Suprapubic skin (tissue), 4 donors: ENCODE measurements at regions not wholly inside any gene's neighbourhood (a gene's known extent, or its start where the extent isn't known, plus 50 kb on each side); places are given as distances from the start of the nearest gene placed in this dataset.

Source experiments
- DNase-seq, 2 donors: peaks; one replicate each; pipeline ENCODE4 v3.0.0-alpha.2; 2019; ENCODE audit warnings: low spot score in 2 of 2
- H3K27ac ChIP-seq: fragments of 200-600 bp; sonication (generic); one replicate; pipeline ENCODE4 v1.5.1; 2019
- H3K27me3 ChIP-seq: fragments of 200-600 bp; sonication (generic); one replicate; pipeline ENCODE4 v1.5.1; 2019
- H3K36me3 ChIP-seq: fragments of 200-600 bp; sonication (generic); one replicate; pipeline ENCODE4 v1.5.1; 2019
- H3K4me1 ChIP-seq: fragments of 200-600 bp; sonication (generic); one replicate; pipeline ENCODE4 v1.5.1; 2019
- H3K4me3 ChIP-seq: fragments of 200-600 bp; sonication (generic); one replicate; pipeline ENCODE4 v1.5.1; 2019; ENCODE audit warnings: mild to moderate bottlenecking
- H3K9me3 ChIP-seq: fragments of 200-600 bp; sonication (generic); one replicate; pipeline ENCODE4 v1.5.1; 2019
- EP300 ChIP-seq: sonication (generic); formaldehyde crosslinking; IDR thresholded peaks from one replicate; pipeline ENCODE4 v1.6.1; 2017; ENCODE audit warnings: antibody characterized with exemption
- POLR2A ChIP-seq, 2 donors: fragments of 450-650 bp; IDR thresholded peaks; one replicate each; pipeline ENCODE4 v1.6.1; 2017; ENCODE audit warnings: antibody characterized with exemption in 2 of 2, mild to moderate bottlenecking in 2 of 2, moderate library complexity in 2 of 2
- POLR2AphosphoS5 ChIP-seq, 3 donors: sonication (generic); formaldehyde crosslinking; IDR thresholded peaks; one replicate each; pipeline ENCODE4 v1.6.1; 2017; ENCODE audit warnings: antibody characterized with exemption in 3 of 3
- WGBS: methylation state at CpG from one replicate; pipeline ENCODE4 v1.1.5; 2018; 5-methylcytosine and 5-hydroxymethylcytosine counted together
- TF ChIP-seq, protein P1 (sequence below), 2 donors: fragments of 200-600 bp in 1 of 2; fragments of 450-650 bp in 1 of 2; sonication (generic) in 1 of 2; IDR thresholded peaks; one replicate each; pipeline ENCODE4 v1.5.1; 2016 to 2019; ENCODE audit warnings: antibody characterized with exemption in 2 of 2, mild to moderate bottlenecking in 1 of 2, moderate library complexity in 1 of 2

DNA sequence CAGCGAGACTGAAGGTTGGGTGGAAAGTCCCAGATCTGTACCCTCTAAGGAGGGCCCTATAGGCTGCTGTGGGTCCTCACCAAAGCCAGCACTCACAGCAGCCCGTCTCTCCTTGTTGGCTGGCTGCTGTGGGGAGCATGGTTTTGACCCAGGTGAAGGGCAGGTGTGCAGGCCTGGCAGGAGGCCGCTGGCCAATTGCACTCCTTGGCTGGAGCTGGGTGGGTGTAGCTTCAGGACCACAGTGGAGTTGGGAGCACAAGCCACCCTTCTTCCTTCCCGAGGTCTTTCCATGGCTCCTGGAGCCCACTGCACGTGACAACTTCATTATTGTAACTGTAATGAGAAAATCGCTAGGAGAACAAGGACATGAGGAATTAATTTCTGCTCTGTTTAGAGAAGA, 287.7 kb upstream of the FOXQ1 start:
- DNase-seq, result peak in 1 of 2 donors; percentile 31
- 68% methylated on average over 6 of the region's 6 CpGs for WGBS
- Histone ChIP-seq H3K4me3 (no peak overlapping the region), H3K4me1 (peaks cover 11% of the 10 kb centered on the region), H3K36me3 (no peaks in the 10 kb centered on the region), H3K27ac (no peak overlapping the region), H3K27me3 (no peaks in the 10 kb centered on the region), H3K9me3 (no peaks in the 10 kb centered on the region)
- TF ChIP-seq POLR2AphosphoS5 (IDR thresholded peaks at IDR 0.05) (no peak), EP300 (no peak), POLR2A (IDR thresholded peaks at IDR 0.05) (no peak)
- TF ChIP-seq, protein P1, sequence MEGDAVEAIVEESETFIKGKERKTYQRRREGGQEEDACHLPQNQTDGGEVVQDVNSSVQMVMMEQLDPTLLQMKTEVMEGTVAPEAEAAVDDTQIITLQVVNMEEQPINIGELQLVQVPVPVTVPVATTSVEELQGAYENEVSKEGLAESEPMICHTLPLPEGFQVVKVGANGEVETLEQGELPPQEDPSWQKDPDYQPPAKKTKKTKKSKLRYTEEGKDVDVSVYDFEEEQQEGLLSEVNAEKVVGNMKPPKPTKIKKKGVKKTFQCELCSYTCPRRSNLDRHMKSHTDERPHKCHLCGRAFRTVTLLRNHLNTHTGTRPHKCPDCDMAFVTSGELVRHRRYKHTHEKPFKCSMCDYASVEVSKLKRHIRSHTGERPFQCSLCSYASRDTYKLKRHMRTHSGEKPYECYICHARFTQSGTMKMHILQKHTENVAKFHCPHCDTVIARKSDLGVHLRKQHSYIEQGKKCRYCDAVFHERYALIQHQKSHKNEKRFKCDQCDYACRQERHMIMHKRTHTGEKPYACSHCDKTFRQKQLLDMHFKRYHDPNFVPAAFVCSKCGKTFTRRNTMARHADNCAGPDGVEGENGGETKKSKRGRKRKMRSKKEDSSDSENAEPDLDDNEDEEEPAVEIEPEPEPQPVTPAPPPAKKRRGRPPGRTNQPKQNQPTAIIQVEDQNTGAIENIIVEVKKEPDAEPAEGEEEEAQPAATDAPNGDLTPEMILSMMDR (IDR thresholded peaks at IDR 0.05), result no peak

DNA sequence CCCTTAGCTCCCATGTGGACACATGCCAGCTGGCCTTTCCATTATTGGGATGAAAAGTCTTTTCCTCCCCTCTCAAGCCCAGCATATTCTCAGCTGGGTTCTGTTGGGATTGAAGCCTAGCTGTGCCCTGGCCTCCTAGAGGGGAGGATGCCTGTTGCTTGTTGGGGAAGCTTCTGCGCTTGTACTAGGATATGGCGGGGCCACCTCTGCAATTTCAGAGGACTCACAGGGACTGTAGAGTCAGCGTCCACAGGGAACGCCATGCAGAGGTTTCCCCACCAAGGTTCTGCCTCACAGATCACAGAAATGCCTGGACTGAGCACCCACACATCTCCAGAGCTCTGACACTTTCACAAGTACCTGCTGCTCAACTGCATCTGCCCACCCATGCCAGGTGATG, 288.7 kb upstream of the FOXQ1 start:
- TF ChIP-seq, protein P1 (IDR thresholded peaks at IDR 0.05), result no peak
- TF ChIP-seq EP300 (no peak), POLR2A (IDR thresholded peaks at IDR 0.05) (no peak), POLR2AphosphoS5 (IDR thresholded peaks at IDR 0.05) (no peak)
- Histone ChIP-seq H3K36me3 (no peaks in the 10 kb centered on the region), H3K9me3 (no peaks in the 10 kb centered on the region), H3K27ac (no peak overlapping the region), H3K4me1 (peaks cover 11% of the 10 kb centered on the region), H3K27me3 (no peaks in the 10 kb centered on the region), H3K4me3 (no peak overlapping the region)
- WGBS, result 92% methylated on average over 4 of the region's 4 CpGs
- DNase-seq, result peak in 1 of 2 donors; percentile 23

DNA sequence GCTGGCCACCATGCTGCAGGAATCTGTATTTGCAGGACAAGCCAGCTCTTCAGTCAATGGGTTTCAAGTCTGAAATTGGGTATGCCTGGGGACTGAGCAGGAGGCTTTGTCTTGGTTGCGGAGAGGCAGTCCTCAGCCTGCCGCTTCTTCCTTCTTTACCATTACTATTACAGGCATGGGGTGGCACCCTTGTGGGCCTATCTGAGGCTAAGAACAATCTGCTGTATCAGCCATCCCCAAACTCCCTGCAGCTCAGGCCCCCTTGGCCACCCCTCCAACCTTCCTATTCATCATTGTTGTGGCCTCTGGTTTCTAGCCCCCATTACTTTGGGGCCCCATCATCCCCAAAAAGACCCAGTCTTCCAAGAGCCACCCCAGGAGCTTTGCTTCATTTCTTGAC, 289.2 kb upstream of the FOXQ1 start:
- TF ChIP-seq, protein P1 (IDR thresholded peaks at IDR 0.05), result no peak
- TF ChIP-seq POLR2AphosphoS5 (IDR thresholded peaks at IDR 0.05), result no peak
- TF ChIP-seq POLR2A (IDR thresholded peaks at IDR 0.05), result no peak
- TF ChIP-seq EP300, result no peak
- peak in 1 of 2 donors; percentile 37 for DNase-seq
- Histone ChIP-seq H3K27ac (no peak overlapping the region), H3K27me3 (no peaks in the 10 kb centered on the region), H3K4me1 (peaks cover 11% of the 10 kb centered on the region), H3K36me3 (no peaks in the 10 kb centered on the region), H3K9me3 (no peaks in the 10 kb centered on the region), H3K4me3 (no peak overlapping the region)
- WGBS, result 100% methylated on average over 2 of the region's 2 CpGs

DNA sequence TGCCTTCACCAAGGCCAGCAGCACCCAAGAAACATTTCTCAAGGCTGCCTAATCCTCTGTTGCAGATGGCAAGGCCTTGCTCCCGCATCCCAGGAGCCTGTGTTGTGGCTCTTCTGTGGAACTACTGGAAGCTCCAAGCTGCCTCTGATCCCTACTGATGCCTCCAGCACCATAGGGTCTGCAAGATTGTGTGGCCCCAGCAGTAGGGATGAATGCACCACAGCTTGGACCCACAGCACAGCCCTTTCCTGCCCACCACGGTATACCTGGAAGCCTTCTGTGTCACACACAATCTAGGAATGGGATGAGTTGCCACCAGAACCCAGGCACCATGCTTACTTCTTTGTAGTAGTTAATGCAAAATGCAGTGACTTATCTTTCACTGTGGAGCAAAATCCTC, 291.1 kb upstream of the FOXQ1 start:
- WGBS, result 100% methylated on average over 1 of the region's 2 CpGs
- Histone ChIP-seq H3K4me1 (peaks cover 11% of the 10 kb centered on the region), H3K4me3 (no peak overlapping the region), H3K36me3 (no peaks in the 10 kb centered on the region), H3K27ac (no peak overlapping the region), H3K9me3 (no peaks in the 10 kb centered on the region), H3K27me3 (no peaks in the 10 kb centered on the region)
- no peak for DNase-seq
- no peak for TF ChIP-seq POLR2A (IDR thresholded peaks at IDR 0.05)
- TF ChIP-seq, protein P1 (IDR thresholded peaks at IDR 0.05), result no peak
- TF ChIP-seq EP300, result no peak
- no peak for TF ChIP-seq POLR2AphosphoS5 (IDR thresholded peaks at IDR 0.05)

DNA sequence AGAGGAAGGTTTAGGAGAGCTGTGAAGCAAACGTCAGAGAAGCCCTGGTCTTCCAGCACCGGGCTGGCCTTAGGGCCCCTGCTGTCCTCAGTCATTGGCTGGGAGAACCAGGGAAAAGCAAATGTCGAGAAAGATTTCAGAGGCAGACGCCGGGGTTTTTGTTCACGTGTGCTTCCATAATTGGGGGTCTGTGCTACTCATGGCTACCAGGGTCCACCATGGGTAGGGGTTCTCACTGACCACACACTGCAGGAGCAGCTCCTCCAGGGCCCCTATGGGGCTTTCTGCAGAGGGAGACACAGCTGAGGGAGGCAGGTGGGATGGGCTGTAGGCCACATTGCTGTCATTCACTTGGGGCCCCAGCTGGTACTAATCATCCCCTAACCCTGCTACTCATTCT, 291.8 kb upstream of the FOXQ1 start:
- H3K4me3 ChIP-seq, result no peak overlapping the region
- H3K4me1 ChIP-seq, result peaks cover 11% of the 10 kb centered on the region
- 96% methylated on average over 6 of the region's 6 CpGs for WGBS
- DNase-seq, result peak in 1 of 2 donors; percentile 31
- no peaks in the 10 kb centered on the region for H3K27me3 ChIP-seq
- TF ChIP-seq POLR2A (IDR thresholded peaks at IDR 0.05) (no peak), EP300 (no peak), POLR2AphosphoS5 (IDR thresholded peaks at IDR 0.05) (no peak)
- TF ChIP-seq, protein P1 (IDR thresholded peaks at IDR 0.05), result no peak
- no peak overlapping the region for H3K27ac ChIP-seq
- no peaks in the 10 kb centered on the region for H3K9me3 ChIP-seq
- no peaks in the 10 kb centered on the region for H3K36me3 ChIP-seq
